ENCODE measurements at regions not wholly inside any gene's neighbourhood (a gene's known extent, or its start where the extent isn't known, plus 50 kb on each side); places are given as distances from the start of the nearest gene placed in this dataset.

- no peak for TF ChIP-seq CTCF (conservative IDR thresholded peaks at IDR 0.05; ENCODE audit: low read depth, low read length)
- no peak for TF ChIP-seq EZH2phosphoT487 (IDR thresholded peaks at IDR 0.05; ENCODE audit: borderline replicate concordance, low read length)
Measured at GRCh38 chr3:167884481-167884880, 149.0 kb downstream of the SERPINI1 start.

Measured in PC-3 (cell line).